H9 (cell line): ENCODE measurements at regions not wholly inside any gene's neighbourhood (a gene's known extent, or its start where the extent isn't known, plus 50 kb on each side); places are given as distances from the start of the nearest gene placed in this dataset.

Experiments used
- DNase-seq: peaks from one replicate; pipeline ENCODE4 v3.0.0-alpha.2; 2017
- H2AFZ ChIP-seq: one replicate; pipeline ENCODE4 v1.6.1; 2013; ENCODE audit warnings: mild to moderate bottlenecking, low read length, control low read depth, moderate library complexity
- H2AK5ac ChIP-seq: 2 replicates; pipeline ENCODE4 v1.6.1; 2013; ENCODE audit warnings: low read length, control low read depth, mixed read lengths; ENCODE audit not compliant: insufficient read length
- H2BK120ac ChIP-seq: one replicate; pipeline ENCODE4 v1.6.1; 2013; ENCODE audit warnings: low read depth, mild to moderate bottlenecking, low read length, control low read depth, inconsistent platforms; ENCODE audit not compliant: poor library complexity, severe bottlenecking
- H2BK12ac ChIP-seq: 2 replicates; pipeline ENCODE4 v1.6.1; 2013; ENCODE audit warnings: low read length, control low read depth, mixed read lengths, low read depth; ENCODE audit not compliant: insufficient read length
- H2BK15ac ChIP-seq: 2 replicates; pipeline ENCODE4 v1.6.1; 2013; ENCODE audit warnings: low read depth, low read length, control low read depth
- H2BK20ac ChIP-seq: one replicate; pipeline ENCODE4 v1.6.1; 2013; ENCODE audit warnings: low read depth, mild to moderate bottlenecking, low read length, control low read depth, inconsistent platforms; ENCODE audit not compliant: poor library complexity, severe bottlenecking
- H2BK5ac ChIP-seq: 2 replicates; pipeline ENCODE4 v1.6.1; 2013; ENCODE audit warnings: low read length, control low read depth, mixed read lengths; ENCODE audit not compliant: insufficient read length
- H3K14ac ChIP-seq: 2 replicates; pipeline ENCODE4 v1.6.1; 2013; ENCODE audit warnings: low read length, control low read depth; ENCODE audit not compliant: insufficient read depth
- H3K18ac ChIP-seq: 2 replicates; pipeline ENCODE4 v1.6.1; 2013; ENCODE audit warnings: low read depth, mild to moderate bottlenecking, mixed read lengths, low read length, control low read depth; ENCODE audit not compliant: insufficient read length
- H3K23ac ChIP-seq: 2 replicates; pipeline ENCODE4 v1.6.1; 2013; ENCODE audit warnings: low read length, control low read depth, mixed read lengths, low read depth; ENCODE audit not compliant: insufficient read length
- H3K23me2 ChIP-seq: 2 replicates; pipeline ENCODE4 v1.6.1; 2013; ENCODE audit warnings: low read depth, mild to moderate bottlenecking, mixed read lengths, low read length, control low read depth; ENCODE audit not compliant: insufficient read length, poor library complexity, severe bottlenecking
- H3K27ac ChIP-seq: 2 replicates; pipeline ENCODE4 v1.5.1; 2013; ENCODE audit warnings: low read length, control low read depth, mixed read lengths, low read depth; ENCODE audit not compliant: insufficient read length
- H3K27me3 ChIP-seq: 2 replicates; pipeline ENCODE4 v1.6.1; 2013; ENCODE audit warnings: low read length, control low read depth, inconsistent platforms; ENCODE audit not compliant: insufficient read depth
- H3K4ac ChIP-seq: 2 replicates; pipeline ENCODE4 v1.6.1; 2013; ENCODE audit warnings: low read depth, mild to moderate bottlenecking, control low read depth, inconsistent platforms, low read length, moderate library complexity
- H3K4me1 ChIP-seq: 2 replicates; pipeline ENCODE4 v1.6.1; 2013; ENCODE audit warnings: low read length, control low read depth, inconsistent platforms; ENCODE audit not compliant: insufficient read depth
- H3K4me2 ChIP-seq: 2 replicates; pipeline ENCODE4 v1.6.1; 2013; ENCODE audit warnings: low read length, control low read depth, mixed read lengths; ENCODE audit not compliant: insufficient read length, insufficient read depth
- H3K56ac ChIP-seq: 2 replicates; pipeline ENCODE4 v1.6.1; 2013; ENCODE audit warnings: low read depth, mild to moderate bottlenecking, mixed read lengths, low read length, control low read depth; ENCODE audit not compliant: insufficient read length
- H3K79me1 ChIP-seq: 2 replicates; pipeline ENCODE4 v1.6.1; 2013; ENCODE audit warnings: low read depth, mild to moderate bottlenecking, moderate library complexity, low read length, control low read depth, inconsistent platforms; ENCODE audit not compliant: insufficient read depth, poor library complexity, severe bottlenecking
- H3K79me2 ChIP-seq: 2 replicates; pipeline ENCODE4 v1.6.1; 2013; ENCODE audit warnings: low read length, control low read depth, inconsistent platforms; ENCODE audit not compliant: insufficient read depth
- H3K9ac ChIP-seq: 2 replicates; pipeline ENCODE4 v1.6.1; 2013; ENCODE audit warnings: low read length, control low read depth, mixed read lengths; ENCODE audit not compliant: insufficient read length; ENCODE audit errors: extremely low read depth
- H3K9me3 ChIP-seq: one replicate; pipeline ENCODE4 v1.6.1; 2013; ENCODE audit warnings: low read depth, low read length, inconsistent platforms; ENCODE audit not compliant: control insufficient read depth
- H3T11ph ChIP-seq: one replicate; pipeline ENCODE4 v1.6.1; 2013; ENCODE audit warnings: mild to moderate bottlenecking, low read length, control low read depth, inconsistent platforms
- H4K20me1 ChIP-seq: one replicate; pipeline ENCODE4 v1.6.1; 2013; ENCODE audit not compliant: control insufficient read depth, insufficient read length, insufficient read depth
- H4K5ac ChIP-seq: 2 replicates; pipeline ENCODE4 v1.6.1; 2013; ENCODE audit warnings: low read depth, mild to moderate bottlenecking, mixed read lengths, low read length, control low read depth; ENCODE audit not compliant: insufficient read length
- H4K8ac ChIP-seq: replicated peaks from 2 replicates; pipeline ENCODE4 v1.6.1; 2013; ENCODE audit warnings: low read length, control low read depth, mixed read lengths, low read depth; ENCODE audit not compliant: insufficient read length
- H4K91ac ChIP-seq: 2 replicates; pipeline ENCODE4 v1.6.1; 2013; ENCODE audit warnings: low read depth, mild to moderate bottlenecking, moderate library complexity, mixed read lengths, low read length, control low read depth; ENCODE audit not compliant: insufficient read length
- H3K27ac Mint-ChIP-seq, 3 experiments: 2 replicates in 2 of 3; 3 replicates in 1 of 3; pipeline ENCODE4 v1.8.0; 2020 to 2021; ENCODE audit warnings: mixed read lengths in 3 of 3, mild to moderate bottlenecking in 1 of 3, moderate library complexity in 1 of 3
- H3K27me3 Mint-ChIP-seq: 2 replicates; pipeline ENCODE4 v1.8.0; 2021; ENCODE audit warnings: low read depth, mild to moderate bottlenecking, moderate library complexity, mixed read lengths
- H3K36me3 Mint-ChIP-seq, 3 experiments: 2 replicates in 2 of 3; 3 replicates in 1 of 3; pipeline ENCODE4 v1.8.0; 2020 to 2021; ENCODE audit warnings: low read depth in 3 of 3, mixed read lengths in 3 of 3; ENCODE audit not compliant: insufficient read depth in 1 of 3
- H3K4me1 Mint-ChIP-seq, 2 experiments: 2 replicates each; pipeline ENCODE4 v1.8.0; 2020; ENCODE audit warnings: mixed read lengths in 2 of 2
- H3K4me3 Mint-ChIP-seq, 2 experiments: 2 replicates in 1 of 2; 3 replicates in 1 of 2; pipeline ENCODE4 v1.8.0; 2020 to 2021; ENCODE audit warnings: mild to moderate bottlenecking in 2 of 2, mixed read lengths in 2 of 2, moderate library complexity in 1 of 2
- H3K9me3 Mint-ChIP-seq, 2 experiments: 2 replicates in 1 of 2; 3 replicates in 1 of 2; pipeline ENCODE4 v1.8.0; 2020; ENCODE audit warnings: mild to moderate bottlenecking in 2 of 2, mixed read lengths in 2 of 2, moderate library complexity in 1 of 2
- WGBS: extraction: QIAGEN DNeasy Blood & Tissue Kit; methylation state at CpG from one replicate; pipeline ENCODE4 v1.1.7; 2013; ENCODE audit warnings: missing lambda C conversion rate, low lambda C conversion rate, mixed read lengths; ENCODE audit not compliant: insufficient read length; ENCODE audit errors: extremely low coverage; 5-methylcytosine and 5-hydroxymethylcytosine counted together
- TF ChIP-seq, protein P1 (sequence below): fragments of 200-600 bp; sonication (generic); conservative IDR thresholded peaks from 3 replicates; pipeline ENCODE4 v1.8.0; 2021; ENCODE audit warnings: antibody characterized with exemption, mild to moderate bottlenecking

DNA sequence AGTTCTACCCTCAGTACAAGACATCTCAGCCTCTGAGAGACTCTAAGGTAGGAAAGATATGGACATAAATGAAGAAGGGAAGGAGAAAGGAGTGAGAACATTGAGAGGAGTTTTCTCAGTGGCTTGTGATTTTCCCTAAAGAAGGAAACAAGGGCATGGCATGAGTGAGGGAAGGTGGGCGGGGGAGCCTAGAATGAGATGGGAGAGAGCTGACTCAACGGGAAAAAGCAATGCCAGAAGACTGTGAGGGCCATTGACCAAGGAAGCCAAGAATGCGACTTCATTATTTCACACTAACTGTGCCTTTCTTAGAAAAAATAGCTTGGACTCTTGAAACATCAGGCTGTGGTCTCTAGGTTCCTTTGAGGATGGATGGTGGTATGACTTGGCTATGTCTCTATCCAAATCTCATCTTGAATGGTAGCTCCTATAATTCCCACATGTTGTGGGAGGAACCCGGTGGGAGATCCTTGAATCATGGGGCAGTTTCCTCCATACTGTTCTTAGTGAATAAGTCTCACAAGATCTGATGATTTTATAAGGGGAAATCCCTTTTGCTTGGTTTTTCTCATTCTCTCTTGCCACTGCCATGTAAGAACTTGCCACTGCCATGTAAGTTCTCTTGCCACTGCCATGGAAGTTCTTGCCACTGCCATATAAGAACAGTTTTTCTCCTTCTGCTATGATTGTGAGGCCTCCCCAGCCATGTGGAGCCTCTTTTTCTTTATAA is 279.6 kb downstream of the NUAK1 start:
- H3K4me1 ChIP-seq: peaks cover 6% of the 10 kb centered on the region
- H3T11ph ChIP-seq: no peak overlapping the region
- no peak overlapping the region for H2BK15ac ChIP-seq
- H3K27me3 ChIP-seq: no peaks in the 10 kb centered on the region
- no peaks in the 10 kb centered on the region for H3K36me3 Mint-ChIP-seq
- H2BK20ac ChIP-seq: no peak overlapping the region
- no peak overlapping the region for H3K4ac ChIP-seq
- H2BK12ac ChIP-seq: no peak overlapping the region
- H4K91ac ChIP-seq: no peak overlapping the region
- H3K9me3 ChIP-seq: no peaks in the 10 kb centered on the region
- no peak overlapping the region for H3K4me2 ChIP-seq
- no peaks in the 10 kb centered on the region for H3K23me2 ChIP-seq
- H2AFZ ChIP-seq: no peak overlapping the region
- WGBS: no CpG with 5 or more reads among the region's 4 CpGs
- no peak overlapping the region for H3K9ac ChIP-seq
- DNase-seq: no peak
- no peak overlapping the region for H2AK5ac ChIP-seq
- H4K5ac ChIP-seq: no peak overlapping the region
- H3K56ac ChIP-seq: no peak overlapping the region
- H3K23ac ChIP-seq: no peak overlapping the region
- H3K14ac ChIP-seq: no peak overlapping the region
- H3K4me3 Mint-ChIP-seq: no peak overlapping the region
- no peak overlapping the region for H2BK5ac ChIP-seq
- no peak overlapping the region for H4K8ac ChIP-seq
- no peaks in the 10 kb centered on the region for H4K20me1 ChIP-seq
- no peak overlapping the region for H3K27ac Mint-ChIP-seq
- no peaks in the 10 kb centered on the region; a peak in 1 of 5 replicates for H3K9me3 Mint-ChIP-seq
- no peak overlapping the region for H3K27ac ChIP-seq
- no peak overlapping the region for H2BK120ac ChIP-seq
- H3K79me2 ChIP-seq: no peaks in the 10 kb centered on the region
- no peak overlapping the region for H3K18ac ChIP-seq
- H3K4me1 Mint-ChIP-seq: peaks cover 12 to 15% of the 10 kb centered on the region in 2 experiments
- no peaks in the 10 kb centered on the region for H3K79me1 ChIP-seq
- peaks cover 1% of the 10 kb centered on the region; the same call in 1 of the 2 replicates for H3K27me3 Mint-ChIP-seq
- TF ChIP-seq, protein P1, sequence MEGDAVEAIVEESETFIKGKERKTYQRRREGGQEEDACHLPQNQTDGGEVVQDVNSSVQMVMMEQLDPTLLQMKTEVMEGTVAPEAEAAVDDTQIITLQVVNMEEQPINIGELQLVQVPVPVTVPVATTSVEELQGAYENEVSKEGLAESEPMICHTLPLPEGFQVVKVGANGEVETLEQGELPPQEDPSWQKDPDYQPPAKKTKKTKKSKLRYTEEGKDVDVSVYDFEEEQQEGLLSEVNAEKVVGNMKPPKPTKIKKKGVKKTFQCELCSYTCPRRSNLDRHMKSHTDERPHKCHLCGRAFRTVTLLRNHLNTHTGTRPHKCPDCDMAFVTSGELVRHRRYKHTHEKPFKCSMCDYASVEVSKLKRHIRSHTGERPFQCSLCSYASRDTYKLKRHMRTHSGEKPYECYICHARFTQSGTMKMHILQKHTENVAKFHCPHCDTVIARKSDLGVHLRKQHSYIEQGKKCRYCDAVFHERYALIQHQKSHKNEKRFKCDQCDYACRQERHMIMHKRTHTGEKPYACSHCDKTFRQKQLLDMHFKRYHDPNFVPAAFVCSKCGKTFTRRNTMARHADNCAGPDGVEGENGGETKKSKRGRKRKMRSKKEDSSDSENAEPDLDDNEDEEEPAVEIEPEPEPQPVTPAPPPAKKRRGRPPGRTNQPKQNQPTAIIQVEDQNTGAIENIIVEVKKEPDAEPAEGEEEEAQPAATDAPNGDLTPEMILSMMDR: no peak
